HFF-Myc (cell line): ENCODE measurements at regions not wholly inside any gene's neighbourhood (a gene's known extent, or its start where the extent isn't known, plus 50 kb on each side); places are given as distances from the start of the nearest gene placed in this dataset.
A peak's percentile ranks its signal among the peaks of the same experiment; 100 is the strongest.

Experiments
- DNase-seq: peaks from one replicate; pipeline ENCODE4 v3.0.0-alpha.2; 2011; ENCODE audit warnings: low read depth; ENCODE audit errors: extremely low read depth
- H3K4me3 ChIP-seq: replicated peaks from 2 replicates; pipeline ENCODE4 v1.5.1; 2011; ENCODE audit warnings: low read depth, mild to moderate bottlenecking, control low read depth, low read length
- TF ChIP-seq, protein P1 (sequence below): IDR thresholded peaks from 2 replicates; pipeline ENCODE4 v1.5.1; 2012; ENCODE audit warnings: mild to moderate bottlenecking, low read depth, low read length, control low read depth; ENCODE audit errors: missing control alignments

GRCh38 chr6:139498715-139499114 is 124.3 kb upstream of the CITED2 start:
- TF ChIP-seq, protein P1, sequence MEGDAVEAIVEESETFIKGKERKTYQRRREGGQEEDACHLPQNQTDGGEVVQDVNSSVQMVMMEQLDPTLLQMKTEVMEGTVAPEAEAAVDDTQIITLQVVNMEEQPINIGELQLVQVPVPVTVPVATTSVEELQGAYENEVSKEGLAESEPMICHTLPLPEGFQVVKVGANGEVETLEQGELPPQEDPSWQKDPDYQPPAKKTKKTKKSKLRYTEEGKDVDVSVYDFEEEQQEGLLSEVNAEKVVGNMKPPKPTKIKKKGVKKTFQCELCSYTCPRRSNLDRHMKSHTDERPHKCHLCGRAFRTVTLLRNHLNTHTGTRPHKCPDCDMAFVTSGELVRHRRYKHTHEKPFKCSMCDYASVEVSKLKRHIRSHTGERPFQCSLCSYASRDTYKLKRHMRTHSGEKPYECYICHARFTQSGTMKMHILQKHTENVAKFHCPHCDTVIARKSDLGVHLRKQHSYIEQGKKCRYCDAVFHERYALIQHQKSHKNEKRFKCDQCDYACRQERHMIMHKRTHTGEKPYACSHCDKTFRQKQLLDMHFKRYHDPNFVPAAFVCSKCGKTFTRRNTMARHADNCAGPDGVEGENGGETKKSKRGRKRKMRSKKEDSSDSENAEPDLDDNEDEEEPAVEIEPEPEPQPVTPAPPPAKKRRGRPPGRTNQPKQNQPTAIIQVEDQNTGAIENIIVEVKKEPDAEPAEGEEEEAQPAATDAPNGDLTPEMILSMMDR, result no peak
- no peak overlapping the region for H3K4me3 ChIP-seq
- no peak for DNase-seq

- no peak overlapping the region for H3K4me3 ChIP-seq
- DNase-seq, result no peak
- TF ChIP-seq, protein P1, result no peak
These were observed 123.0 kb upstream of the CITED2 start for GRCh38 chr6:139497345-139497961.

DNA sequence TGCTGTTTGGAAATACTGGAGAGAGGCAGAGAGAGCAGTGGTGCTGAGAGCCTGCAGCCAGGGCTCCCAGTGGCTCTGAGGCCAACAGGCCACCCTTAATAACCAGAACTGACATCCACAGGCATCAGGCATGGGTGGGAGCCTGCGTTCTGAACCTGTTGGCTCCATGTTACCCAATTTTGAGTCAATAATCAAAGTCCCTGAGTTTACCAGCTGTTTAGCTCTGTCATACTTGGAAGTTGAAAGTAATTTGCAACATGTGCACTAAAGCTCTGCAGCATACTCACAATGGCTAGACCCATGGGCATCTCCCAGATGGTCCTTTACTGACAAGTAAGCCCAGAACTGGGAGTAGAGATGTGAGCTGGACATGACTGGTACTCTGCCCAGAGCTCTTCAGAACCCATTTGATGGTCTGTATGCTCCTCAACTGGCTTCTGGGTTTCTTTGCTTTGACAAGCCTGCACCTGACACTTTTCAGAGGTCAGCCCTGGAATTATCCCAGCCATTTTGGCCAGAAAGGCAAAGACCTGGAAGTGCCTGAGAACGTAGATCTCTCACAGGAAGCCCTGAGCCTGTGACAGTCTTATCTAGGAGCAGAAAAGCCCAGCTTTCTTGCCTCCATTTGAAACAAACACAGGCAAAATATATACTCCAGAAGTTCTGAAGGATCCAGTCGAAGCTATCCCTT is 122.4 kb upstream of the CITED2 start:
- H3K4me3 ChIP-seq, result no peak overlapping the region
- TF ChIP-seq, protein P1, result no peak
- DNase-seq, result no peak

DNA sequence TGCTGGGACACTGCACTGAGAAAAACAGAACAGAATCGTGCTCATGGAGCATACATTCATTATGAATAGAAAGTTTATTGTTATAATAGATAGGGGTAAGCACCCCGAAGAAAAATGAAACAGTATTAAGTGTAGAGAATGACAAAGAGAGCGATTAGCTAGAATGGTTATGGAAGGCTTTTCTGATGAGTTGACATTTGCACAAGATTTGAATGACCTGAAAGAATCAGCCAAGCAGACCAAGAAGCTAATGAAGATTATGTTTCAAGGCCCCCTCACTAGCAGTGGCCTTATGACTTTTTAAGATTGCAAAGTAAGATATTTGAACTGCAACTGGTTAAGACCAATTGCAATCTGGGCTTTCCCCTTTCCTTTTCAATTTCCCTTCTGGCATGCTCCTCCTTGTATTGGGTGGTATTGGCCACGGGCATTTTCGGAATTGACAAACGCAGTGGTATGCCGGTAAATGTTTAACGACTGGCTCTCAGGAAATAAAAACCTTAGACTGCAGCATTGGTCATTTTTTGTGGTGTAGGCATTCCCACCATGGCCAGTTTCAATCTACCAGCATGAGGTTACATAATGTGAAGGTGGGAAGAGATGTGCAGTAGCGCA is 120.0 kb upstream of the CITED2 start:
- TF ChIP-seq, protein P1, result no peak
- no peak overlapping the region for H3K4me3 ChIP-seq
- no peak for DNase-seq

DNA sequence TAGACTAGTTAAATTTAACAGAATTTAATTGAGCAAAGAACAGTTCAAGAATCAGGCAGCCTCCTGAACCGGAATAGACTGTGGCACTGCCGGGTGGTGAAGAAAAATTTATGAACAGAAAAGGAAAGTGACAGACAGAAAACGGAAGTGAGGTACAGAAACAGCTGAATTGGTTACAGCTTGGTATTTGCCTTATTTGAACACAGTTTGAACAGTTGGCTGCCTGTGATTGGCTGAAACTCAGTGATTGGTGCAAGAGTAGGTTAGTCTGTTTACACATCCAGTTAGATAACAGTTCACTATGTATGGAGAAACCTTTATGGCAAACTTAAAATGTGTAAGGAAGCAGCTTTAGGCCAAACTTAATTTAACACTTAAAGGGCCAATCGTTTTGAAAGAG is 116.0 kb upstream of the CITED2 start:
- H3K4me3 ChIP-seq, result no peak overlapping the region
- peak; percentile 15 for DNase-seq
- TF ChIP-seq, protein P1, result no peak

DNA sequence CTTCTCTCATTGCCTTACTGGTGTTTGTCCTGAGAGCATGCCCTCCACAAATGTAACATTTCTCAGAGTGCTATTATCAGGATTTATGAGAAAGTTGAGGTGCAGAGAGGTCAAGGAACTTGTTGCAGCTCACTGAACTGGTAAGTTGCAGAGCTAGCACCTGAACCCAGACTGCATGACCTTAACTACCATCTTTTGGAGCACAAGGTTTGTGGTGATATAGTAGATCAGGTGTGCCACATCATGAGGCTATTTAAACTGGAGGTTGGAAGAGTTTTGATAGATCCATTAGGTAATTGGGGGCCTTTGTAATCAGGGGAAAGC is 112.0 kb upstream of the CITED2 start:
- no peak for DNase-seq
- no peak overlapping the region for H3K4me3 ChIP-seq
- TF ChIP-seq, protein P1, result no peak
